ENCODE measurements at regions not wholly inside any gene's neighbourhood (a gene's known extent, or its start where the extent isn't known, plus 50 kb on each side); places are given as distances from the start of the nearest gene placed in this dataset.

DNA sequence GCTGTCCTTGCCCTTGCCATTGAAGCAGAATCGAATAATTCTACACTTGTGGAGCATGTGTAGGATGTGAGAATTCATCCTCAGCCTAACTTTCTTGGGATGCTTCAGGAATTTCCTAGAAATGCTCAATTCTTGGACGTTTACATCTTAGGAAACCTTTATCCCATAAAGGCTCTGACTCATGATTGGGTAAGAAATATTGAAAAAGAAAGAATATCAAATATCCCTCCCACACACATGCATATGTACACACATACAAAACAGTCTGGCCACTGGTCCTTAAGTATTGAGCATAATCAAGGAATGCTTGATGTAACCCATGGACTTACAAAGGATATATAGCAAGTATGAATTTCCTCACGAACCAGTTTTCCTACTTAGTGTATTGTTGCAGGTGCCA is 83.9 kb upstream of the IPO9 start:
- intact Hi-C loops (cut with DNase I) = no loop called here
- DNase-seq (ENCODE audit: missing footprints) = no peak
- no peak for ATAC-seq

DNA sequence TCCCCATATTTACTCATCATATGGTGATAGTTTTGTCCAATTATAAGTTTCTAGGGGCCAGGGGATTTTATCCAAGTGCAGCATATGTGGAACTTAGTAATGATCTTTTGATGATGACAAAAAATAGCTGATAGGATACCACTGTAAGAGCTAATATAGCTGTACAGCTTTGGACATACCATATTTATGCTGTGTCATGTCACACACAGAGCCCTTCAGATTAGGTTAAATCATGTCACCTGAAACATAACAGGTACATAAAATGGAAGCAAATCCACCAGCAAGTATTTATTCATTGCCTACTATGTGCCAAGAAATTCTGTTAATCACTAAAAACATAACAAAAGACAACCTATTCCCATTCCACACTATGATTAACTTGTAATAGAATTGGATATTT is 82.8 kb upstream of the IPO9 start:
- intact Hi-C loops (cut with DNase I) = no loop called here
- DNase-seq (ENCODE audit: missing footprints) (no peak), ATAC-seq (no peak)

DNA sequence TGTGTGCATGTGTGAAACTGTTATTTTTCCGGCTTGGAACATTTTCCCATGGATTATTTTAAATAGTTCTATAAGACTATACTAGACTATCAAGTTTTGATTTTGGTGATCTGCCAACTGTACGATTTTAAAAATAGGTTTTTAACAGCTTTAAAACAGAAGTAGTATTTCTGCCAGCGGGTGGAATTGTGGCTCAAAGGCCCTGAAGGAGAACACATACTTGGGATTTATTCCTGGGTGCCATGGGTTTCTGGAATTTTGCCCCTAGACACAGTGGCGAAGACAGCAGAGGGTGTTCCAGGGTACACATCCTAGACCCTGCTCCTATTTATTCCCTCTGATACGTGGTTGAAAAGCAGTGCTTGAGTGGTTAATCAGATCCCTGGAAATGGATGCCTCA is 81.7 kb upstream of the IPO9 start:
- no peak for ATAC-seq
- no peak for DNase-seq (ENCODE audit: missing footprints)
- intact Hi-C loops (cut with DNase I) = no loop called here

- intact Hi-C loops (cut with DNase I) = no loop called here
- DNase-seq (ENCODE audit: missing footprints) (no peak), ATAC-seq (no peak)
Observed at GRCh38 chr1:201748335-201748734, 80.6 kb upstream of the IPO9 start.

DNA sequence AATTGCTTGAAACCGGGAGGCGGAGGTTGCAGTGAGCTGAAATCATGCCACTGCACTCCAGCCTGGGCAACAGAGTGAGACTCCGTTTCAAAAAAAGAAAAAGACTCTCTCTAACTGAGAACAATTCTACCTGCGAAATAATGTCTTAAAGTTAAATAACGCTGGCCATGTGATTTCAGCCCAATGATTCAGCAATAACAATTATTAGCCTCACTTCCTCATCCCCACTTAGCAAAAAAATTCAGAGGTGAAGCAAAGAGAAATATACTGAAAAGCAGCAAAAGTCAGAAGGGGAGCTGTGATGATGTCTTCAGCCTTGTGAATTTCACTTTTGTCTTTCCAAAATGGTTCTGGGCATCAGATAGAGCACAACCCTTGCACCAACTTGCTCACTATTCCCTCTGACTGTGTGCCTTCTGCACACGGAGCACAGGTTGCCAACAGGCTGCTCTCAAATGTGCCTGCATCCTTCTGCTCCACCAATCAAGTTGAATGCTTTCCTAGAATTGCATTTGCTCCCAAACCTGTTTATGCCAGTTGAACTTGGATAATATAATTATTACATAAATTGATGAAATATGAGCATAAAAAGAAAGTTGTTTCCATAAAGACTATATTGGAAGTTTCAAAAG is 79.8 kb upstream of the IPO9 start:
- intact Hi-C loops (cut with DNase I) = no loop called here

DNA sequence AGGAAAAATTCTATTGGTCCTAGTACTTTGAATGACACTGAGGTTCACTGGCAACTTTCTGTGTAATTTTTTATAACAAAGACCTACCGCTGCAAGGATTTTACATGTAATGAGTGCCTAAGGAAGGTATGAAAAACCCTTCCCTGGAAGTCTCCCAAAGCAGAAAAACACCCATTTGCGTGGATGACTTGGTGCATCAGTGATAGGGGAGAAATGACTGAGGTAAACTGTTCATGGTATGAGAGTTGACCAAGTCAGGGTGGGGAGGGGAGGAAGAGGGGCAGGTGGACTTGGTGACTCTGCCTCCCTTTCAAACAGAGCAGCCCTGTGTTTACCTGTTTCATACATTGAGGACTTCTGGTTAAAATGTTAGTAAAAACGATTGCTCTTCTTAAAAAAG is 78.8 kb upstream of the IPO9 start:
- intact Hi-C loops (cut with DNase I) = no loop called here
- no peak for ATAC-seq
- DNase-seq (ENCODE audit: missing footprints) = no peak

More for the DNA sequence above, 79.8 kb upstream of the IPO9 start:
- ATAC-seq (no peak), DNase-seq (ENCODE audit: missing footprints) (no peak)

GRCh38 chr1:201750934-201751333 is 78.0 kb upstream of the IPO9 start:
- DNase-seq (ENCODE audit: missing footprints) (no peak), ATAC-seq (no peak)
- intact Hi-C loops (cut with DNase I) = no loop called here

DNA sequence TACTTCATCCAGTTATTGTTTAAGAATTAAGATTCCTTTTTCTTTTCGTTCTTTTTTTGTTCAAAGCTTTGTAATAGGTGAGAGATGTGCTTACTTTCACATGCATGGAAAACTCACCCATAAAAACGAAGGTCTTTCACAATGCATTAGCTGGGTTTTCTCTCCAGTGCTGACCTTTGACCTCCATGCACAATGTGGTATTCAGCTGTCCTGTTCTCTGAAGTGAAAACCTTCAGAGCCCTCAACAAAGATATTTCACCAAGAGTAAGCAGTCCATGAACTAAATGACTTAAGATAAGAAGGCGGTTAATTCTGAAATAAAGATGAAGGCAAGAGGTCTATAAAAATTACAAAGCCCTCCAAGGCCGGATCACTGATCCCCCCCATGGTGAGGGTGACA is 77.1 kb upstream of the IPO9 start:
- no peak for ATAC-seq
- no peak for DNase-seq (ENCODE audit: missing footprints)
- intact Hi-C loops (cut with DNase I) = no loop called here

DNA sequence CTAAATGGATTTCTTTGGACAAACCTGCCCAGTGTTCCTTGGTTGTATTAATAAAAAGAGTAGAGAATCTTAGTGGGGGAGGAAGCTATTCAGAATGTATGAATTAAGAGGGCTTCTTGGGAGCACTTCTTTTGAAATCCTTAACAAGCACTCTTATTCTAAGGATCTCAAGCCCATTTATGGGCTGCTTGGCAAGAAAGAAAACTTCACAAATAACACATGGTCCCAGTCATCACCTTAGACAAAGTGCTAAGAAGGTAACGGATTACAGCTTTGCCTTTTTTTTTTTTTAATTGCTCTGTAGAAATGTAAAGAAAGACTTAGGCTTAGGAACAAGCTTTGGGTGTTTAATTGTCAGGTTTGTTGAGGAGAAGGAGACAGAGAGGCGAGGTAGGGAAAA is 76.6 kb upstream of the IPO9 start:
- intact Hi-C loops (cut with DNase I) = no loop called here
- DNase-seq (ENCODE audit: missing footprints) (no peak), ATAC-seq (no peak)

DNA sequence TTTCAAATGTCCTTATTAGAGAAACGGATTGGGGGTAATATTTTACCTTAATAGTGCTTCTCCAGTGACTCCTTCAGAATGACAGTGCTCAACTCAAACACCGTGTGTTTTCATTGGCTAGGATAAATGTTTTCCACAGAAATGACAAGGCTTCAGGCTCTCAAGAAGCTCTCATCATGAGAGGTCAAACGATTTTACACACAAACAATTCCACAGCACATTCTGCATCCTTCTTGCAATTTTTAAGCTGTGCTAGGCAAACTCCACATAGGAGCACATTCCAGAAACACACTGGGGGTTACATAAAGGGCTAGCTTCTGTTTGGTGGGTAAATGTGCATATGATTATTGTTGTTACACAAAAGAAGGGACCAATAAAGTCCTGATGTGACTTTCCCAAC is 75.5 kb upstream of the IPO9 start:
- DNase-seq (ENCODE audit: missing footprints) (no peak), ATAC-seq (no peak)
- intact Hi-C loops (cut with DNase I) = no loop called here

- intact Hi-C loops (cut with DNase I) = no loop called here
- peak; percentile 80 for ATAC-seq
- DNase-seq (ENCODE audit: missing footprints) = no peak
Observed at GRCh38 chr1:201754353-201754752, 74.6 kb upstream of the IPO9 start.

DNA sequence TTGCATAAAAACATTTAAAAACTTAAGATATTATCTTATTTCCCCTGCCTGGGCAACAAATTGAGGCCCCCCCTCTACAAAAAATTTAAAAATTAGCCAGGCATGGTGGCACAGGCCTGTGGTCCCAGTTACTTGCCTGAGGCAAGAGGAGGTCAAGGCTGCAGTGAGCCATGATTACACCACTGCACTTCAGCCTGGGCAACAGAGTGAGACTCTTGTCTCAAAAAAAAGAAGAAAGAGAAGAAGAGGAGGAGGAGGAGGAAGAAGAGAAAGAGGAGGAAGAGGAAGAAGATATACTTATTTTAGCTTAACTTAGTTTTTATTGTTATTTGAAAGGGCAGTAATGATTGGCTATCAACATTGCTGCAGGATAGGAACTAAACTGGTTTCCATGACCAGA is 73.8 kb upstream of the IPO9 start:
- ATAC-seq (no peak), DNase-seq (ENCODE audit: missing footprints) (no peak)
- intact Hi-C loops (cut with DNase I) = no loop called here

- DNase-seq (ENCODE audit: missing footprints) = no peak
- no peak for ATAC-seq
Observed at GRCh38 chr1:201756406-201756805, 72.6 kb upstream of the IPO9 start.

DNA sequence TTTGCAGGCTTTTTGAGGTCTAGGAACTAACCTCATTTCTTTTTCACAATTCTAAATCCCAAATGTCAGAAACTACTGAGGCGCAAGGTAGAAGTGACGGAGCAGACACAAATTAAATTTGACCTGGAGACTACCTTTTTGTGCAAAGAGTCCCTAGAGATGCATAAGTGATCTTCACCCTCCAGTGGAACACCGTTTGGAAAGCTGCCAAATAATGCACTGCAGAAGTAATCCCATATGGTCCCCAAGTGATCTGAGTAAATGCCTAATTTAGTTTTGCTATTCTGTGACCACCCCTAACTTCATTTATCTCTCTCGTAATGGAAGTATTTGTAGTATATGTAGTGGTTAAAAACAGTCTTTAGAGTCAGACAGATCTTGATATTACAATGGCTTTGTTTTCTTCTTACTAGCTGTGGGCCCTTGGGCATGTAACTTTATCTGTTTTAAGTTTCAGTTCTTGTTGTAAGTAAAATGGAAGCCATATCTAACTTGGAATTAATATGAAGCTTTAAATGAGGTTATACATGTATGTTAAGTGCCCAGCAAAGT is 70.4 kb upstream of the IPO9 start:
- intact Hi-C loops (cut with DNase I) = no loop called here
- ATAC-seq (no peak), DNase-seq (ENCODE audit: missing footprints) (no peak)

More at GRCh38 chr1:201756406-201756805, 72.6 kb upstream of the IPO9 start:
- intact Hi-C loops (cut with DNase I) = no loop called here

- intact Hi-C loops (cut with DNase I) = no loop called here
- ATAC-seq (no peak), DNase-seq (ENCODE audit: missing footprints) (no peak)
Observed at GRCh38 chr1:201759194-201759815, 69.7 kb upstream of the IPO9 start.

DNA sequence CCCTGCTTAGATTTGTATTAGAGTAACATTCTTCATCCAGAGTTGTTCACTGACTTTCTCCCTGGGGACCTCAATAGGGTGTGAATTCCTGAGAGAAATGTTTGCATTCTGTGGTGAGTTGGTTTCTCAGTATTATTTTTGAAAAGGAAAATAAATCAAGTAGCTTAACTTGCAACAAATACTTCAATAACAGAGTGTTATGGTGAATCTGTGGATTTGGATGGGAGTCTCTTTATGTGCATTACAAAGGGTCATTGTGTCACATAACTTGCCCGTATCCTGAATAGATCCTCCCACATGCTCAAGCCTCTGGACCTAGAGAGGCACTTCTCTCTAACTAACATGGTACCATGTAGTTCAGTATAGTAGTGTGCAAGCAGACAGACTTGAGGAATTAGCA is 68.4 kb upstream of the IPO9 start:
- DNase-seq (ENCODE audit: missing footprints) (no peak), ATAC-seq (no peak)
- intact Hi-C loops (cut with DNase I) = no loop called here

- ATAC-seq = no peak
- no peak for DNase-seq (ENCODE audit: missing footprints)
- intact Hi-C loops (cut with DNase I) = no loop called here
Observed at GRCh38 chr1:201761178-201761577, 67.8 kb upstream of the IPO9 start.

DNA sequence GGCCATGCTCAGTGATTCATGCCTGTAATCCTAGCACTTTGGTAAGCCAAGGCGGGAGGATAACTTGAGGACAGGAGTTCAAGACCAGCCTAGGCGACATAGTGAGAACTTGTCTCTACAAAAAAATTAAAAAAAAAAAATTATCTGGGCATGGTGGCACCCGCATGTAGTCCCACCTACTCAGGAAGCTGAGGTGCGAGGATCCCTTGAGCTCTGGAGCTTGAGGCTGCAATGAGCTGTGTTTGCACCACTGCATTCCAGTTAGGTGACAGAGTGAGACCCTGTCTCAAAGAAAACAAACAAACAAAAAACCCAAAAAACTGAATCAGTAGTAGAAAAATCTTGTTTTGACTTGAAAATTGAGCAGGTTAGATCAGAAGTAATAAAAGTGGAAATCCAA is 67.1 kb upstream of the IPO9 start:
- no peak for ATAC-seq
- no peak for DNase-seq (ENCODE audit: missing footprints)
- intact Hi-C loops (cut with DNase I) = no loop called here

DNA sequence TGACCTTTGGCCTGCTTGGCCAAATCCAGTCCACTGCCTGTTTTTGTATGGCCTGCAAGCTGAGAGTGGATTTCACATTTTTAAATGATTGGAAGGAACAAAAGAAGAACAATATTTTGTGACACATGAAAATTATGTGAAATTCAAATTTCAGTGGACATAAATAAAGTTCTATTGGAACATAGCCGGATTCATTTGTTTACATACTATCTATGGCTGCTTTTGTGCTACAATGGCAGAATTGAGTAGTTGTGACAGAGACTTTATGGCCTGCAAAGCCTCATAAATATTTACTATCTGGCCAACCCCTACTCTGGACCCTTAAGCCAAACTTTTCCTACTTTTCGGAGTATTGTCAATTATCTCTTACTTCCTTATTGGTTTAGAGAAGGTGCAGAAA is 66.6 kb upstream of the IPO9 start:
- ATAC-seq (no peak), DNase-seq (ENCODE audit: missing footprints) (no peak)
- intact Hi-C loops (cut with DNase I) = no loop called here

DNA sequence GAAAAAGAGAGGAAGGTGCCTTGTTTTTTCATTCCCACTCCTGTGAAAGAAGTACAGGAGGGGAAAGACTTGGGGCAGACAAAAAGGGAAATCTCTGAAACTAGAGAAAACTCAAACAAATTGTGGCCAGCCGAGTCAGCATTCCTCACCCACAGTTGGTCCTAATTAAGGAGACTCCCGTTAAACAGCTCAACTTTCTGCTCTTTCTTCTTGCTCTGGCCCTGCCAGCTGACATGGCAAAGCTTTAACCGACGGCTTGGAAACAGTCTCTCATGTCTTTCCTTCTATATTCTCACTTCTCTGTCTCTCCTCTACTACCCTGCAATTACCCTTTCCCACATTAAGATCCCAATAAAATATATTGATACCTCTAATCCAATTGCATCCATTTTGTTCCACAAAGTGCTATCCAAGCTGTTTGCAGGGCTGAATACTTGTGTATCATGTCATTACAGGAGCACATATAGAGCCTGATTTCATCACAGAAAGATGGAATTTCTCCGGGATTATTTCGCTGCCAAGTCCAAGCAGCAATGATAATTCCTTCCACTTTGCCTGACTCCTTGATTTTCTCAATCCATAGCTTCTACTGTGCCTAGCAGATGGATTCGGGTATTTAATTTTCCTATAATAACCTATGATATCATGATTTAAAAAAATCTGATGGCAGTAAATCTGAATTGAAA is 65.4 kb upstream of the IPO9 start:
- ATAC-seq (no peak), DNase-seq (ENCODE audit: missing footprints) (no peak)
- intact Hi-C loops (cut with DNase I) = no loop called here
